GM13977 (cell line): ENCODE measurements at regions not wholly inside any gene's neighbourhood (a gene's known extent, or its start where the extent isn't known, plus 50 kb on each side); places are given as distances from the start of the nearest gene placed in this dataset.

Experiments used
- DNase-seq: peaks from one replicate; pipeline ENCODE4 v3.0.0; 2012; ENCODE audit warnings: low spot score
- in situ Hi-C: fragments of 300-500 bp; cut with MboI; formaldehyde crosslinking; loops from one replicate; pipeline ENCODE4 v1.12.0; 2022; ENCODE audit warnings: low sequenced_read_pairs, low pct_unique_long_range_greater_than_20kb, mixed read lengths, inconsistent platforms; ENCODE audit not compliant: unreplicated experiment
- TF ChIP-seq, protein P1 (sequence below): IDR thresholded peaks from 2 replicates; pipeline ENCODE4 v1.5.1; 2012; ENCODE audit warnings: mild to moderate bottlenecking, control low read depth; ENCODE audit not compliant: insufficient read depth; ENCODE audit errors: extremely low read depth, missing control alignments

DNA sequence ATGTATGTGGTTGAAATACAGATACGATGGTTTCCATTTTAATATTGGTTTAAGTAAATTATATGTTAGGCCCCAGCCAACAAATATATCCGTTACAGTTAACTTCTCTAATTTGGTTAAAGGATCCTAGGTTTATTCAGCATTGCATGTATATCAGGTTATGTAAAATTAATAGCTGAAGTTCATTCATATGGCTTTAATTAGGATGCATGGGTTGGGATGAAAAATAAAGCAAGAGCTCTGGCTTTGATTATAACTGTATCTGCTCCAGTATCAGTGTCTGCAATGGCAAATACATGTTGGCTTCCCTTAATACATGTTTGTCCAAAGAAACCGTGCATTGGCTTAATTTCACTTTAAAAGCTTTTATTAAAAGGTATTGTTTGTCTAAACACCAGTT lies 435.7 kb upstream of the SETBP1 start:
- TF ChIP-seq, protein P1, sequence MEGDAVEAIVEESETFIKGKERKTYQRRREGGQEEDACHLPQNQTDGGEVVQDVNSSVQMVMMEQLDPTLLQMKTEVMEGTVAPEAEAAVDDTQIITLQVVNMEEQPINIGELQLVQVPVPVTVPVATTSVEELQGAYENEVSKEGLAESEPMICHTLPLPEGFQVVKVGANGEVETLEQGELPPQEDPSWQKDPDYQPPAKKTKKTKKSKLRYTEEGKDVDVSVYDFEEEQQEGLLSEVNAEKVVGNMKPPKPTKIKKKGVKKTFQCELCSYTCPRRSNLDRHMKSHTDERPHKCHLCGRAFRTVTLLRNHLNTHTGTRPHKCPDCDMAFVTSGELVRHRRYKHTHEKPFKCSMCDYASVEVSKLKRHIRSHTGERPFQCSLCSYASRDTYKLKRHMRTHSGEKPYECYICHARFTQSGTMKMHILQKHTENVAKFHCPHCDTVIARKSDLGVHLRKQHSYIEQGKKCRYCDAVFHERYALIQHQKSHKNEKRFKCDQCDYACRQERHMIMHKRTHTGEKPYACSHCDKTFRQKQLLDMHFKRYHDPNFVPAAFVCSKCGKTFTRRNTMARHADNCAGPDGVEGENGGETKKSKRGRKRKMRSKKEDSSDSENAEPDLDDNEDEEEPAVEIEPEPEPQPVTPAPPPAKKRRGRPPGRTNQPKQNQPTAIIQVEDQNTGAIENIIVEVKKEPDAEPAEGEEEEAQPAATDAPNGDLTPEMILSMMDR: no peak
- in situ Hi-C loops: no loop called here

DNA sequence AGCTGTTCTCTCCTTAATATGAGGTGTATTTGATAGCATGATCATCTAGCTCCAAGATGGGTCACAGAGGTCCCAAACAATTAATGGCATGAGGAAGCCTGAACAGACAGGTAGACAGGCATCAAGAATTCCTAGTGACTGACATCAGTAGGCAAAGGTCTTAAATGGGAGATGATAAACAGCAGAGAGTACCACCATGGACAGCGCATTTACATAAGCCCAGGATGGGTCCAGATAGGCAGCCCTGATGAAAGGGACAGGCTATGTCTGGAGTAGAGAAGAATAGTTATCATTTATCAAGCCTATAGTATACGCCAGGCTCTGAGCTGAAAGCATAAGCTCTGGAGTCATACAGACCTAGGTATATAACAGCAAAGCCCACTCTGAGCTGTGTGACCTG lies 434.7 kb upstream of the SETBP1 start:
- in situ Hi-C loops: no loop called here
- no peak for DNase-seq
- TF ChIP-seq, protein P1: no peak

More for the DNA sequence above, 435.7 kb upstream of the SETBP1 start:
- no peak for DNase-seq

DNA sequence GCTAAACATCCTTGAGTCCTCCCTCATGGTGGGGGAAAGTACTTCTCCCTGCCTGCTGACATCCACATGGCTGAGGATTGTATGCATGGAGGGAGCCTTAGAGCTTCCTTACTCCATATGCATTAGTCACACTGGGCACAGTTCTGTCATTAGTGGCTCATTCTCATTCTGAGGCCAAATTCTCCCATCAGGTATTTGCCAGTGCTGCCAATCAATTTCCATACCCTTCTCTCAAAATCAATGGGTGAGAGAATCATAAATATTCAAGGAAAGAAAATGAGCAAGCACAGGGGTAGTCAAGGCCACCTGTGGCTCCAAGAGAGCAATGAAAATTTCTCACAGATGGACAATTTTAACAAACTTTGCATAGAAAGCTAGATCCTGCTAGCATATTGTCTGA lies 422.6 kb upstream of the SETBP1 start:
- TF ChIP-seq, protein P1: no peak
- in situ Hi-C loops: no loop called here
- DNase-seq: no peak

DNA sequence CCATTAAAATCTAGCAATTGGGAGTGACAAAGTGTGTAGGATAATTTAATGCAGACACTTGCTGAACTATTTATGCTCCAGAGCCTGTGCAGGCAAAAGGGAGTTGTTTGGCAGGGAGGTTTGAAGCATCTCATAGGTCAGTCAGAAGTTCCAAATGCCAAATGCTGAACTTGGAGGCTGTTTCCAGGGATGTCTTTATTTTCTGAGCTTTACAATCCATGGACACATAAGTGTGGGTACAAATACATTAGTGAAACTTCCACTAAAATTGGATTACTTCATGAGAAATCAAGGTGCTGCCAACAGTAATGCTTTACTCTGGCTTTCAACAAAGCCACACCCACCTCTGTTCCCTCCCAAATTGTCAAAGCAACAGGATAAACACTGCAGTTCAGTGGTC lies 422.1 kb upstream of the SETBP1 start:
- in situ Hi-C loops: no loop called here
- DNase-seq: no peak
- TF ChIP-seq, protein P1: no peak

DNA sequence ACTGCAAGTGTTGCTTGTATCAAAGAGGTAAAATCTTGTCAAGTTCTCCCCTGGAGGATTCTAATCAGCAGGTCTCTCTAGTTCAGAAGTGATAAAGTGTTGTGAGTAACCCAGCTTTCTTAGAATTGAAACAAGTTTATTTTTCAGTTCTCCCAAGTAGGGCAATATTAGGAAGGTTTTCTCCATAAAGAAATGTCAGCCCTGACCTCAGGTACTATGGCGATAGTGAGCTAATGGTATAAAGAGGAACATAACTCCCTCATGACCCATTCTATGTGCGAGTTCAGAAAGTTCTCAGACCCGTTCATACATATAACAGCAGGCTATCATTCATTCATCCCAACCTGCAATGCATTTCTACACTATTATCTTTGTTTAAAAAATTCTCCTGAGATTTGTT lies 421.1 kb upstream of the SETBP1 start:
- in situ Hi-C loops: no loop called here
- TF ChIP-seq, protein P1: no peak
- DNase-seq: no peak

DNA sequence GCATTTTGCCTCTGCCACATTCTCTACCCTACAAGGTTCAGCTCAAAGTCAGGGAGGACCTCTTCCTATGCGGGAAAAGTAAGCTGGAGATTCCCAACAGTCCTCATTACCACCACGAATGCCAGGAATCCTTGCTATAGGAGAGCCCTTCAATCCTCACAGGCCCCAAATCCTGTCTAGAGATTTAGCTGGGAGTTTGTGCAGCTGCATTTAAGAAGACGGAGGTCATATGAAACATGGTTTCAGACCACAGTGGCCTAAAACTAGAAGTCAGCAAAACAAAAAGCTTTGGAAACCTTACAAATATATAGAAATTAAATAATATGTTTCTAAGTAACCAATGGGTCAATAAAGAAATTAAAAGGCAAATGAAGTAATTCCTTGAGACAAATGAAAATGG lies 415.3 kb upstream of the SETBP1 start:
- in situ Hi-C loops: no loop called here
- TF ChIP-seq, protein P1: no peak
- no peak for DNase-seq

DNA sequence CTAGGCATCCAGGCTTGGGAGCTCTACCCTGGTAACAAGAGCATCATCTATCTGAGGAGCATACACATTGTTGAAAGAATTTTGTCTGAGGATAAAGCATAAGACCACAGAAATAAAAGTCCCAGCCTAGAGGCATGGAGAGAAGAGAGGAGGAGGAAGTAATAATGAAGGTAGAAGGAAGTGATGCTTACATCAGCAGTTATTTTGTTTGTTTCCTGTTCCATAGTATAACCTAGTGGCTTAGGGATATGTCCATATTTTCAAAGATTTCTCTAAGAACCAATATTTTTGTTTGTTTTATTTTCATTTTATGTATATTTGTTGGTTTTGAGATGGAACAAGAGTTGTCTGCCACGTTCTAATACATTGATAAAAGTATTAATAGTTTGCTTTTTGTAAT lies 407.4 kb upstream of the SETBP1 start:
- TF ChIP-seq, protein P1: no peak
- in situ Hi-C loops: no loop called here
- no peak for DNase-seq
